K562 (cell line): ENCODE measurements at regions not wholly inside any gene's neighbourhood (a gene's known extent, or its start where the extent isn't known, plus 50 kb on each side); places are given as distances from the start of the nearest gene placed in this dataset.

ENCODE experiments used
- ATAC-seq: fragments of 200-7000 bp; cut with Tn5 transposase; 3 replicates; pipeline ENCODE4 v1.9.1; 2020; ENCODE audit warnings: moderate library complexity
- BruUV-seq: library from RNA; stranded (reverse); fragments of 400-500 nt; replicated peaks from 2 replicates; lab custom pipeline; 2021; lab: Mats Ljungman, UMichigan
- CTCF ChIA-PET: fragments of 300-600 bp; formaldehyde crosslinking; extraction: SDS; loops from one replicate; lab custom pipeline; 2021; ENCODE audit warnings: low intra/inter-chr PET ratio; lab: Yijun Ruan, JAX
- POLR2A ChIA-PET: fragments of 300-600, 350-650 bp; sonication (Branson Sonifier 250); formaldehyde crosslinking; extraction: SDS; loops from one replicate; lab custom pipeline; 2021; ENCODE audit warnings: antibody characterized with exemption, inconsistent platforms; lab: Yijun Ruan, JAX
- DNase-seq, 4 experiments: peaks; one replicate each; pipeline versions ENCODE4 v3.0.0 to v3.0.0-alpha.2; 2011 to 2018; ENCODE audit warnings: low spot score in 3 of 4, mixed read lengths in 3 of 4; ENCODE audit errors: extremely low read depth in 1 of 4
- FAIRE-seq: peaks from 2 replicates; lab custom pipeline; 2011; peaks lifted over from hg19 to GRCh38; lab: Jason Lieb, UNC
- H2AFZ ChIP-seq: 2 replicates; pipeline ENCODE4 v1.6.0; 2011; ENCODE audit warnings: low read depth, low read length, control low read depth, inconsistent platforms
- H3K27ac ChIP-seq: fragments of 200-600 bp; 3 replicates; pipeline ENCODE4 v1.8.0; 2011; ENCODE audit warnings: low read depth, mild to moderate bottlenecking, control low read depth, inconsistent platforms, low read length, moderate library complexity, mixed read lengths; ENCODE audit errors: extremely low read depth
- H3K27me3 ChIP-seq, 2 experiments: fragments of 300-600 bp in 1 of 2; 2 replicates in 1 of 2; 3 replicates in 1 of 2; pipeline versions ENCODE4 v1.6.0 to v1.8.0; 2011; ENCODE audit warnings: inconsistent platforms in 2 of 2, low read length in 2 of 2, mild to moderate bottlenecking in 1 of 2, mixed read lengths in 1 of 2, moderate library complexity in 1 of 2; ENCODE audit not compliant: control insufficient read depth in 2 of 2, insufficient read depth in 2 of 2
- H3K36me3 ChIP-seq: fragments of 300-600 bp; 3 replicates; pipeline ENCODE4 v1.8.0; 2011; ENCODE audit warnings: mild to moderate bottlenecking, low read length, inconsistent platforms; ENCODE audit not compliant: control insufficient read depth, insufficient read depth
- H3K4me1 ChIP-seq, 2 experiments: fragments of 200-600 bp in 1 of 2; replicated peaks in 1 of 2; 2 replicates in 1 of 2; 3 replicates in 1 of 2; pipeline versions ENCODE4 v1.5.1 to v1.8.0; 2011; ENCODE audit warnings: inconsistent platforms in 2 of 2, low read length in 2 of 2, mild to moderate bottlenecking in 1 of 2, mixed read lengths in 1 of 2, moderate library complexity in 1 of 2; ENCODE audit not compliant: control insufficient read depth in 2 of 2, insufficient read depth in 2 of 2
- H3K4me2 ChIP-seq: 2 replicates; pipeline ENCODE4 v1.6.1; 2011; ENCODE audit warnings: low read length, control low read depth, inconsistent platforms, mixed read lengths; ENCODE audit not compliant: insufficient read depth
- H3K4me3 ChIP-seq: fragments of 200-600 bp; sonication (generic), shearing (Covaris generic); 2 replicates; pipeline ENCODE4 v1.5.1; 2016; ENCODE audit warnings: control low read depth, inconsistent platforms
- H3K79me2 ChIP-seq: fragments of 200-600 bp; 3 replicates; pipeline ENCODE4 v1.8.0; 2011; ENCODE audit warnings: low read length, inconsistent platforms; ENCODE audit not compliant: control insufficient read depth, insufficient read depth
- H3K9ac ChIP-seq, 2 experiments: 2 replicates each; pipeline versions ENCODE4 v1.6.0 to v1.6.1; 2011; ENCODE audit warnings: low read depth in 2 of 2, low read length in 2 of 2, control low read depth in 1 of 2, inconsistent platforms in 1 of 2, mild to moderate bottlenecking in 1 of 2, mixed read lengths in 1 of 2; ENCODE audit not compliant: insufficient read depth in 1 of 2
- H3K9me1 ChIP-seq: one replicate; pipeline ENCODE4 v1.6.0; 2011; ENCODE audit warnings: inconsistent platforms, mild to moderate bottlenecking, low read length, moderate library complexity; ENCODE audit not compliant: control insufficient read depth, insufficient read depth
- H3K9me3 ChIP-seq: replicated peaks from 2 replicates; pipeline ENCODE4 v1.5.1; 2011; ENCODE audit warnings: low read depth, low read length, inconsistent platforms; ENCODE audit not compliant: control insufficient read depth, insufficient read depth
- H4K20me1 ChIP-seq: replicated peaks from 2 replicates; pipeline ENCODE4 v1.6.1; 2011; ENCODE audit warnings: low read length, inconsistent platforms, mixed read lengths; ENCODE audit not compliant: control insufficient read depth, insufficient read depth
- CAMTA2 ChIP-seq: fragments of 250-450 bp; sonication (Bioruptor Pico); conservative IDR thresholded peaks from 2 replicates; pipeline ENCODE4 v1.5.1; 2022
- CCAR2 ChIP-seq: fragments of 200-400 bp; formaldehyde crosslinking; IDR thresholded peaks from 2 replicates; pipeline ENCODE4 v1.6.1; 2017; ENCODE audit warnings: mild to moderate bottlenecking, low read depth, low read length
- CREBBP ChIP-seq: IDR thresholded peaks from one replicate; pipeline ENCODE4 v1.6.1; 2012; ENCODE audit warnings: low read depth, mild to moderate bottlenecking, control low read depth, inconsistent platforms, low read length
- ETV5 ChIP-seq: sonication (generic); formaldehyde crosslinking; IDR thresholded peaks from 2 replicates; pipeline ENCODE4 v1.4.0; 2020; ENCODE audit warnings: low read depth, mild to moderate bottlenecking, missing genetic modification reagents
- GATA2 ChIP-seq: sonication (generic); formaldehyde crosslinking; IDR thresholded peaks from 2 replicates; pipeline ENCODE4 v1.4.0; 2020; ENCODE audit warnings: mild to moderate bottlenecking, missing genetic modification reagents
- HLTF ChIP-seq: fragments of 450-650 bp; IDR thresholded peaks from 2 replicates; pipeline ENCODE4 v1.6.1; 2016
- PRPF4 ChIP-seq: fragments of 200-400 bp; formaldehyde crosslinking; IDR thresholded peaks from one replicate; pipeline ENCODE4 v1.6.1; 2017; ENCODE audit warnings: low read length, low read depth, mild to moderate bottlenecking; ENCODE audit not compliant: insufficient read depth, poor library complexity, severe bottlenecking
- SOX6 ChIP-seq: fragments of 450-650 bp; IDR thresholded peaks from 2 replicates; pipeline ENCODE4 v1.6.1; 2014; ENCODE audit warnings: mild to moderate bottlenecking
- U2AF2 ChIP-seq: fragments of 200-400 bp; formaldehyde crosslinking; optimal IDR thresholded peaks from 2 replicates; pipeline ENCODE3; 2017; ENCODE audit warnings: low read depth, mild to moderate bottlenecking, low read length
- ZNF165 ChIP-seq: fragments of 250-450 bp; sonication (Bioruptor Pico); IDR thresholded peaks from 2 replicates; pipeline ENCODE4 v1.4.0; 2020; ENCODE audit warnings: borderline replicate concordance
- ZNF316 ChIP-seq: fragments of 450-650 bp; IDR thresholded peaks from 2 replicates; pipeline ENCODE4 v1.6.1; 2016
- WGBS: fragments of 100-300 bp; shearing (Covaris generic); methylation state at CpG from one replicate; pipeline ENCODE4 v1.1.6; 2016; ENCODE audit warnings: low coverage, mixed read lengths; ENCODE audit not compliant: insufficient coverage; ENCODE audit errors: missing lambda C conversion rate; 5-methylcytosine and 5-hydroxymethylcytosine counted together
- in situ Hi-C: fragments of 300-500 bp; cut with MboI; formaldehyde crosslinking; loops from 4 replicates; pipeline ENCODE4 v1.15.0; 2018; ENCODE audit warnings: inconsistent platforms, mixed read lengths
- intact Hi-C: fragments of 100-400 bp; cut with micrococcal nuclease; formaldehyde crosslinking; loops from 2 replicates; pipeline ENCODE4 v1.14.2; 2022
- TF ChIP-seq, protein P1 (sequence below): conservative IDR thresholded peaks from 2 replicates; pipeline ENCODE4 v1.6.1; 2011; ENCODE audit warnings: low read depth, mild to moderate bottlenecking, low read length; ENCODE audit not compliant: control insufficient read depth
- TF ChIP-seq, protein P2 (sequence below), 2 experiments: fragments of 450-650 bp in 1 of 2; sonication (generic) in 1 of 2; formaldehyde crosslinking in 1 of 2; IDR thresholded peaks; 2 replicates each; pipeline versions ENCODE4 v1.7.1 to v1.9.0; 2016 to 2022; ENCODE audit warnings: inconsistent platforms in 1 of 2, mild to moderate bottlenecking in 1 of 2, missing genetic modification reagents in 1 of 2

DNA sequence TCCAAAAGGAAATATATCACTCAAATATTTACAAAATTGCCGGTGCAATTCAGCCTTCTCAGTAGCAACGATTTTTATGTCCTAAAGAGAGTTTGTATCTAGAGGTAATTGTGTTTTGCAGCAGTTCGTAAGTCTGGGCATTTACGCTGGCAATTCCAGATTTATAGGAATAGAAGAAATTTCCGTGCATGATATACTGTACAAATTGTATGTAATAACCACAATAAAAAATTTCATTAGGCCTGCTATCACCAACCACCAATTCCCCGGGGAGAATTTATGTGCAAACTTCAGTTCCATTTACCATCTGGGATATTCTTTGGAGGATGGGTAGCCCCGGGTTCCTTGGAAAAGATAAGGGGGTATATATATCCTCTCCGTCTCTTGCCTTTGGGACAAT, 401.5 kb downstream of the TMEM114 start:
- DNase-seq (no peak), ATAC-seq (no peak)
- CTCF ChIA-PET = no interaction called here
- no TSS peak for BruUV-seq
- Histone ChIP-seq H3K79me2 (no peaks in the 10 kb centered on the region), H2AFZ (no peak overlapping the region), H3K9me3 (peaks cover 2% of the 10 kb centered on the region), H3K9me1 (no peaks in the 10 kb centered on the region), H3K9ac (no peak overlapping the region), H3K4me3 (no peak overlapping the region), H3K4me2 (no peak overlapping the region), H3K27ac (no peak overlapping the region)
- in situ Hi-C loops = loop anchor here (25.0 kb wide), 1 partner anchor 1502 kb away; no protein-coding TSS in a partner anchor
- POLR2A ChIA-PET = no interaction called here
- 2% methylated on average over 8 of the region's 8 CpGs for WGBS
- TF ChIP-seq PRPF4 = no peak
- no peak for TF ChIP-seq CCAR2
- TF ChIP-seq GATA2 (CRISPR knock-in tag) = no peak
- no peak for TF ChIP-seq CAMTA2 (CRISPR knock-in tag)
- no peak for TF ChIP-seq HLTF
- TF ChIP-seq, protein P1, sequence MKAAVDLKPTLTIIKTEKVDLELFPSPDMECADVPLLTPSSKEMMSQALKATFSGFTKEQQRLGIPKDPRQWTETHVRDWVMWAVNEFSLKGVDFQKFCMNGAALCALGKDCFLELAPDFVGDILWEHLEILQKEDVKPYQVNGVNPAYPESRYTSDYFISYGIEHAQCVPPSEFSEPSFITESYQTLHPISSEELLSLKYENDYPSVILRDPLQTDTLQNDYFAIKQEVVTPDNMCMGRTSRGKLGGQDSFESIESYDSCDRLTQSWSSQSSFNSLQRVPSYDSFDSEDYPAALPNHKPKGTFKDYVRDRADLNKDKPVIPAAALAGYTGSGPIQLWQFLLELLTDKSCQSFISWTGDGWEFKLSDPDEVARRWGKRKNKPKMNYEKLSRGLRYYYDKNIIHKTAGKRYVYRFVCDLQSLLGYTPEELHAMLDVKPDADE = no peak
- no peak for TF ChIP-seq ZNF165 (CRISPR knock-in tag)
- TF ChIP-seq U2AF2 = no peak
- no peak for TF ChIP-seq ZNF316
- TF ChIP-seq SOX6 = no peak
- no peak for TF ChIP-seq CREBBP
- TF ChIP-seq ETV5 = no peak
- TF ChIP-seq, protein P2, sequence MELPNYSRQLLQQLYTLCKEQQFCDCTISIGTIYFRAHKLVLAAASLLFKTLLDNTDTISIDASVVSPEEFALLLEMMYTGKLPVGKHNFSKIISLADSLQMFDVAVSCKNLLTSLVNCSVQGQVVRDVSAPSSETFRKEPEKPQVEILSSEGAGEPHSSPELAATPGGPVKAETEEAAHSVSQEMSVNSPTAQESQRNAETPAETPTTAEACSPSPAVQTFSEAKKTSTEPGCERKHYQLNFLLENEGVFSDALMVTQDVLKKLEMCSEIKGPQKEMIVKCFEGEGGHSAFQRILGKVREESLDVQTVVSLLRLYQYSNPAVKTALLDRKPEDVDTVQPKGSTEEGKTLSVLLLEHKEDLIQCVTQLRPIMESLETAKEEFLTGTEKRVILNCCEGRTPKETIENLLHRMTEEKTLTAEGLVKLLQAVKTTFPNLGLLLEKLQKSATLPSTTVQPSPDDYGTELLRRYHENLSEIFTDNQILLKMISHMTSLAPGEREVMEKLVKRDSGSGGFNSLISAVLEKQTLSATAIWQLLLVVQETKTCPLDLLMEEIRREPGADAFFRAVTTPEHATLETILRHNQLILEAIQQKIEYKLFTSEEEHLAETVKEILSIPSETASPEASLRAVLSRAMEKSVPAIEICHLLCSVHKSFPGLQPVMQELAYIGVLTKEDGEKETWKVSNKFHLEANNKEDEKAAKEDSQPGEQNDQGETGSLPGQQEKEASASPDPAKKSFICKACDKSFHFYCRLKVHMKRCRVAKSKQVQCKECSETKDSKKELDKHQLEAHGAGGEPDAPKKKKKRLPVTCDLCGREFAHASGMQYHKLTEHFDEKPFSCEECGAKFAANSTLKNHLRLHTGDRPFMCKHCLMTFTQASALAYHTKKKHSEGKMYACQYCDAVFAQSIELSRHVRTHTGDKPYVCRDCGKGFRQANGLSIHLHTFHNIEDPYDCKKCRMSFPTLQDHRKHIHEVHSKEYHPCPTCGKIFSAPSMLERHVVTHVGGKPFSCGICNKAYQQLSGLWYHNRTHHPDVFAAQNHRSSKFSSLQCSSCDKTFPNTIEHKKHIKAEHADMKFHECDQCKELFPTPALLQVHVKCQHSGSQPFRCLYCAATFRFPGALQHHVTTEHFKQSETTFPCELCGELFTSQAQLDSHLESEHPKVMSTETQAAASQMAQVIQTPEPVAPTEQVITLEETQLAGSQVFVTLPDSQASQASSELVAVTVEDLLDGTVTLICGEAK (IDR thresholded peaks at IDR 0.05) = no peak
- TF ChIP-seq, protein P2 (CRISPR knock-in tag; IDR thresholded peaks at IDR 0.05) = no peak
- TF ChIP-seq, all 486 proteins: peak for 0
- no peaks in the 10 kb centered on the region for H3K36me3 ChIP-seq
- H3K4me1 ChIP-seq = peaks cover 0 to 4% of the 10 kb centered on the region in 2 experiments; a peak in 3 of 5 replicates
- intact Hi-C loops = no loop called here
- FAIRE-seq = no peak
- H4K20me1 ChIP-seq = no peaks in the 10 kb centered on the region
- peaks cover 4 to 26% of the 10 kb centered on the region in 2 experiments for H3K27me3 ChIP-seq
